A204.1 (cell line): ENCODE measurements at regions not wholly inside any gene's neighbourhood (a gene's known extent, or its start where the extent isn't known, plus 50 kb on each side); places are given as distances from the start of the nearest gene placed in this dataset.

Experiments used
- FAIRE-seq: peaks from 2 replicates; lab custom pipeline; 2012; peaks lifted over from hg19 to GRCh38; lab: Jason Lieb, UNC

DNA sequence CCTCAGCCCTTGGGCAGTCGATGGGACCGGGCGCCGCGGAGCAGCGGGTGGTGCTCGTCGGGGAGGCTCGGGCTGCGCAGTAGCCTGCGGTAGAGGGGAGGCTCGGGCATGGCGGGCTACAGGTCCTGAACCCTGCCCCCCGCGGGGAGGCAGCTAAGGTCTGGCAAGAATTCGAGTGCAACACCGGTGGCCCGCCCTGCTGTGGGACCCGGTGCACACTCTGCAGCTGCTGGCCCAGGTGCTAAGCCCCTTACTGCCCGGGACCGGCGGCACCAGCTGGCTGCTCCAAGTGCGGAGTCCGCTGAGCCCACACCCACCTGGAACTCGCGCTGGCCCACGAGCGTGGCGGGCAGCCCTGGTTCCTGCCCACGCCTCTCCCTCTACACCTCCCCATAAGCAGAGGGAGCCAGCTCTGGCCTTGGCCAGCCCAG is 377.7 kb upstream of the RBMS3 start:
- FAIRE-seq: no peak

DNA sequence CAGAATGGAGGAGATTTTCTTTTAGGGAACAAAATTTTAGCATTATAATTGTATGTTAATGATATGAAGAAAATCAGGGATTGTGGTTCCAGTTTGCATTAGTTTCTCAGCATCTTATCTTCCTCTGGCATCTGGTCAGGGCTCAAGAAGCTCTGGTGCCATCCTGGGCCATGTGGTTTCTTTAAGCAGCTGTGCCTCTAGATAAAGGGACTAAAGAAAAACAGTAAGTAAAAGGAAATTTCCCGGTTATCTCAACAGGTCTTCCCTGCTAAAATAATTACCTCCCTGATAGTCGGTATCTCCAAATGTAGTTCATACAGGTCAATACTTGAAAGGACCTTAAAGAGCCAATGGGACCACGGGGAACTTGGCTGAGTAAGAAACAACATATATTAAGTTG is 375.1 kb upstream of the RBMS3 start:
- FAIRE-seq: no peak

DNA sequence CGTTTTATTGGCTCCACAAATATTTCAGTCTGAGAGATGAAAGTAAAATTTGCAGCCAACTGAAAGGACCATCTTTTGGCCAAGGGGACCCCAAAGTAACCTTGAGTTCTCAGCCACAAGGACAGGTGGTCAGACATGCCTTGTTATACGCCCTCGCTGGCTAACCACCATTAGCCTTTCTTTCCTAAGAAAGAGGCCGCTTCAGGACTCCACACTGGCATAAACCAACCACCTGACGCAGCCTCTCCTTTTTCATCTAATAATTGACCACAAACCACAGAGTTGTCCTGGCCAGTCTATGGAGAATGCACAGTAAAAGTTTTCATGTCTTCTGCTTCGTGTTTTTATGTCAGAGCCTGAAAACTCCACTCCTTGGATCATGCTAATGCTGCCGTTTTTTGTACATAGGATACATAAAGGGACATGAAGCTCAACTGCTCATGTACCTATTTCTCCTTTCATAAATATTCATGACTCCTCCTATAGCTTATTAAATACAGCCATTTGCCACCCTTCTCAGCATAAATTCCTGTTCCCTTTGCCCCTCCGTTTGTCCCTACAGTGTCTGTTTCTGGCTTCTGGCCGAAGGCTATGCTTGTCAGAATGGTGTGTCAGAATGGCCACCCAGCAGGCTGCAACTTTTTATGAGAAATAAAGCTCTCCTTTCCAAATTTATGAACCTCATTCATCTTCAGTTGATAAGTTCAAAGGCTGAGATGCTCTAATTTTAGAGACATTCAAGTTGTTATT is 374.1 kb upstream of the RBMS3 start:
- no peak for FAIRE-seq

DNA sequence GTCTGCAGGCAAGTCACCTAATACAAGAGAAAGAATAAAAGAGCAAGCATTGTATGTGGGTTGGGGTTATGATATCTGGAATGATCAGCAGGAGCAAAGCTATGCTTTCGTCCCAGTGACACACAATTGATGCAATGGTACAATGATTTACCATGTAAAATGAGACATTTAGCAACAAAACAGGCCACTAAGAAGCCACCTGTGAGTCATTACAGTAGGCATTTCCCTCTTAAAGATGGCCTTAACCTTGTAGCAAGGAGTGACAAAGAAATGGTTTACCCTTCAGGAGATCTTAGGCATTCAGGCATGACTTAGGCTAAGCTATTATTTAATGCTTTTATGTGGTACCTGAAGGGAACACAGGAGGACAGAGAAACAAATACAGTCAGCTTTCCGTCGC is 373.3 kb upstream of the RBMS3 start:
- FAIRE-seq: no peak

DNA sequence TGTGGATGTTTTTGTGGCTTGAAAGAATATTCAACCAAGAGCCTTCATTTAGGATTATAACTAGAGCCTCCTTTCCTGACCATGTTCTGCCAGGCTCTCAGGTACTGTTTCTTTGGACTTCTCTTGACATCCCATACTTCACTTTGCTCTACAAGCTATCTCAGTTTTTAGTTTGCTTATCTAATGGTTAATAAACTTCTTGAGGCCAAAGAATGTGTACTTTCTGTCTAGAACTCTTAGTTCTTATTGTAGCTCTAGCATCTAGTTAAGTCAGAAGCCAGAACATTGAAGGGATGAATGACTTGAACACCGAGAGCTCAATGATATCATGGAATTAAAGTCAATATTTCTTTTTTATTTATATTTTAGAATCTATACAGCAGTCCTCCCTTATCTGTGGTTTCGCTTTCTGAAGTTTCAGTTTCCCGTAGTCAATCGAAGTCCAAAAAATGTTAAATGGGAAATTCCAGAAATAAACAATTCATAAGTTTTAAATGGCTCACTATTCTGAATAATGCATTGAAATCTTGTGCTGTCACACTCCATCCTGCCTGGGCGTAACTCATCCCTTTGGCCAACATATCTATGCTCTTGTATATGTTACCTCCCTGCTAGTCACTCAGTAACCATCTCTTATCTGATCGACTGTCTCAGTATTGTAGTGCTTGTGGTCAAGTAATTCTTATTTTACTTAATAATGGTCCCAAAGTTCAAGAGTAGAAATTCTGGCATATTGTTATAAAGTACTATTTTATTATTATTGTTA is 368.6 kb upstream of the RBMS3 start:
- FAIRE-seq: no peak

DNA sequence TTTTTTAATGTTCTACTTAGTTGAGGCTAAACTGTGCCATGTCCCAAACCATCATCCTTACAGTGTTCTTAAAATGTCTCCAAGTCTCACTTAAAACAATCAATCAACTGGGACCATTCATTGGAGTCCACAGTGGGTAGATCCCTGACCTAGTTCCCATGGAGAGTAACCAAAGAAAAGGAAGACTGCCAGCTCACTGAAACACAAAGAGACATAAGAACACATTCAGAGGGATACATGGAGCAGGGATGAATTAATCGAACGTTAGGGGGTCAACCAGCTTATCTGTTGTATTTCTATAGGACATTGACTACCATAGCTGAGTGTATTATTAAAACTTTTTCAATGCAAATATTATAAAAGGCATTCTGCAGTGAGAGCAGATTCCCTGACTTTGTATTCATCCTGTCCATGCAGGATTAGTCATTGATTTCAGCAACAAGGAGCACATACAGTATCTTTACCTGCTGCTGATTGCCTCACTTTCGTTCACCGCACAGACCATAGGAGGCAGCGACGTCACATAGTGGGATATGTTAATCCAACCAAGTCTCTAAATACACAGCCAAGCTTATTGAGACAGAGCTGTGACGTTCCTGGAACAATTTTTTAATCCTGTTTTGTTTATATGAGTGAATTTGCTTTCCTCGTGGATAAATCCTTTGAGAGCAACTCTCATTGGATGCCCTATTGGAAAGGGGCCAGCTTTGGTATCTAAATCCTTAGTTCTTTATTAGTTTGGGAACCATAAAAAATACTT is 364.9 kb upstream of the RBMS3 start:
- FAIRE-seq: no peak

DNA sequence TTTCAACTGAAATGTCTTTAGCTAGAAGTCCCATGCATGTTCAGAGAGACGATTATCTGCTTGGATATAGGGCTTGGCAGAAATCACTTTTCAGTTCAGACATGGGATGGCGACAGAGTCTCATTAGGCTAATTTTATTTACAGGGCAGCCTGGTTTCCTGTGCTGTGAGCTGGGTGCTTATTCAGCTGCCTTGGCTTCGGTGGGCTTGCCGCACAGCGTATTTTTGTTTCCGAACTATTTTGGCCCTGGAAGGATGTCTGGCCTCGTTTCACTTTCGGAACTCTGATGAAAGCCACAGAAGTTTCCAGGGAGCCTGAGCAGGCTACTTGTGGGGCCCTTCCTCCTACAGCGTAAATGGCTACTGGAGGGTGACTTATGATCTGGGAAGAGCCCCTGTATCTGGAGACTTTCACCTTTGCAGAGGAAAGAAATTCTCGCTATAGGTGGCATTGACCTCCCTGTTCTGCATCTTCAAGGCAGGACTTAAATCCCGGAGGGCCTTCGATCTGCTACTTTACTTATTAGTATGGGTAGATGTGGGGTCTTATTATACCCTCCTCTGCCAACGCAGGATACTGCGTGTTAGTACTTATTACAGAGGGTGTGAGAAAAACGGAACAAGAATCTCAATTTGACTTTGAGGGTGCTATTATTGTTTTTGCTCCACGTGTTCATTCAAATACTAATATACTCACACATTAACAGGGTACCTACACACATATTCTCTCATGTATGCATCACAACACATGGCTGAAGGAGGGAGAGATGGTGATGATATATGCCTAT is 364.0 kb upstream of the RBMS3 start:
- FAIRE-seq: no peak

DNA sequence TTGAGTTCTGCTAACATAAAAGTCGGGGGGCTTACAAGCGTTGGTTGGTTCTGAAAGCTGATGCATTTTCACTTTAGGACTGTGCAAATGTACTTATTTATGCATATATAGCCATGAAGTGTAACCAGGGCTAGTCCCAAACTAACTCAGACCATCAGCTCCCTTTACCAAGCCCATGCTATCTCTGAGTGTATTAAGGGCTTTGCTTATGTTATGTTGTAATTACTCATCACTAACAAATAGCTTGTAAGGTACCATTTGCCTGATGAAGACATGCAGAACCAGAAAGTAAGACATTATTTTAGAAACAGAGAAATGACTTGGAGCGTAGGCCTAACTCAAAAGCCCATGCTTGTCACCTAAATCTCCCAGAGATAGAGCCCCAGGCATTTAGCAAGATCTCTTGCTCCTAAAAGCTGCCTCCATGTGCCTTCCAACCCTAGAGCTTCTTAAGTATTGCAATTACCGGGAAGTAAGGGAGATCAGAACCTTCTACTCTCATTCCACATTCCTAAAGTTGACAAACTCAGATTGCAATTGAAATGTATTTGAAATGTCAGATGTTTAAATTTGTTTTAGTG is 362.9 kb upstream of the RBMS3 start:
- FAIRE-seq: no peak

DNA sequence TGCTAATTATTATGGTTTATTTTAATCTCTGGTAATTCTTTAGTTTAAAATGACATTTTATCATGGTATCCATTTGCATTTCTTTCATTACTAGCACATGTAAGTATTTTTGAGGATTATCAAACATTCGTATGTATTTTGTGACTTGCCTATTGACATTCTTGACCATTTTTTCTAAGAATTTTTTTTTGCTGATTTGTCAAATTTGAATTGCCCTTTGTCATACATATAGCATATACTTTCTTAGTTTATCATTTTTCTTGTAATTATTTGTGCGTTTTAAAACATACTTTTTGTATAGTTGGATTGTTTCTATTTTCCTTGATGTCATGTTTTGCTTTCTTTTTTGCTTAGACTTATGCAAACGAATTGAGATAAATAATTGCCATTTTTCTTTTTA is 358.5 kb upstream of the RBMS3 start:
- no peak for FAIRE-seq

DNA sequence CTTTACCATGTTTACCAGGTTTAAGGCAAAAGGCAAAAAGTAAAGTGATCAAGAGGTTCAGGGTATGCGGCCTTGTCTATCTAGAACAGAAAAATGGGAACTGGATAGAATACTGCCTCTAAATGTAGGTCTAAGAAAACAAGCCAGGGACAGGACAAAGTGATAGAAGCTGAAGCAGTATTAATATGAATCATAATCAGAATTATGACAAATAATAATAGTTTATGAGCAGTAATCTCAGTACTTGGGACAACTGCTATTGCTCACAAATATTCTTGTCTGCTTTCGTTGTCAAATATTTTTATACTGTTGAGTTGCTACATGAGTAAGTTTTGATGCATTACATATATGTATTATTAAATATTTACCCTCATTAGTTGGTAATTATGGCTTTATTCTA is 356.9 kb upstream of the RBMS3 start:
- no peak for FAIRE-seq

DNA sequence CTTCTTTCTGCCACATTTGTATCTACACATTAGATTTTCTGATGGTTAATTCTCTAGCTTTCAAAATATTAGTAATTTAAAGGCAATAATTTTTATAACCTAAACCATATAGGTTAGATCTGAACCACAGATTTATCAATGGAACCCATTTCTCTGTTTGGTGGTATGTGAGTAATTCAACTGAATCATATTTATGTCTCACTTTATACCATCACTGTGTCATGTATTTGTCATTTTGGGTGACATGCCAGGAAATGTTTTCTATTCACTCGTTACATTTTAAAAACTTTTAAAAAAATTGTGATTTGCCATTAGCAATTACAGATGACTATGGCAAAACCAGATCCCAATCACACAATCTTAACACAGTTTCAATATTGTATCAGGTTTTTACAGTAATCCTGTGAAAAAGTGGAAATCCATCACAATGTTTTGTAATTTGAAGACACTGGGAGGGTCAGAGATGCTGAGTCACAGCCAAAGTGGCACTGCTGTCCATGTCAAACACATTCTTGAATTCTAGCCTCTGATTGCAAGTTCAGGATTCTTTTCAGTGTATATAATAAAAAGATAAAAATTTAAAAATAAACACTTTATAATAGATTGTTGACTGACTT is 356.0 kb upstream of the RBMS3 start:
- no peak for FAIRE-seq

DNA sequence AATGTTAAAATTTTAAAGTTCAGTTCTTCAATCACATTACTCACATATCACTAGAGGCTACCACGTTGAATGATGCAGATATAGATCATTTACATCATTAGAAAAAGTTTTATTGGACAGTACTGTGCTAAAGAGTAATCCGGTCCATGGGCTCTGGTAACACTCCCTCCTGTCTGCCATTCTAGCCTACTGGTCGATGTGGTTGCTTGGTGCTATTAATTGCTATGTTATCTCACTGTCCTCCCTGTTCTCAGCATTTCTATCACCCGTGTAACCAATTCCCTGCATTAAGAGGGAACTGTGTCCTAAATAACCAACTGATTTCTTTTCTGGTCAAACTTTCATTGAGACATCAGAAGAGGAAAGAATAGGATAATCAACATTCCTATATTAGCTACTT is 347.5 kb upstream of the RBMS3 start:
- FAIRE-seq: no peak

DNA sequence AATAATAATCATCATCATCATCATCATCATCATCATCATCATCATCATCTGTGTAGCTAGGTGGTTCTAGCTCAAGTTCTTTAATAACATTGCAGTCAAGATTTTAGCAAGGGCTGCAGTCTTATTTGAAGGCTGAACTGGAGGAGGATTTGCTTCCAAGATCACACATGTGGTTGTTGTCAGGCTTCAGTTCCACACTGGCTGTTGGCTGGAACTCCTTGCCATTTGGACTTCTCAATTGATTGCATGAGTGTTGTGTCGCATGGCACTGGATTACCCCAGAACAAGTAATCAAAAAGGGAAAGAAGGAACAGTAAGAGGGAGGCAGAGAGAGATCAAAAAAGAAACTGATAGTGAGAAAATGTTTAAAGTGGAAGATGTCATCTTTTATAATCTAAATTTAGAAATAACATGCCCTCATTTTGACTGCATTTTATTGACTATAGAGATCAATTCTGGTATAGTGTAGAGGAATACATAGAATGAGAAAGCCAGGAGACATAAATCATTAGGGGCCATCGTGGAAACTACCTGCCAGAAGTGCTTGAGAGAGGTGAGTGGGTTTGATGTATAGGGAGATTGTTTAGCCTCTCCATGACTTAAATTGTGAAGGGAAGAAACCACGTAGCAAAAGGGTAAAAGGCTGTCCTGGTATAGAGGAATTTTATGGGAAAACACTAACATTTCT is 346.6 kb upstream of the RBMS3 start:
- FAIRE-seq: no peak

DNA sequence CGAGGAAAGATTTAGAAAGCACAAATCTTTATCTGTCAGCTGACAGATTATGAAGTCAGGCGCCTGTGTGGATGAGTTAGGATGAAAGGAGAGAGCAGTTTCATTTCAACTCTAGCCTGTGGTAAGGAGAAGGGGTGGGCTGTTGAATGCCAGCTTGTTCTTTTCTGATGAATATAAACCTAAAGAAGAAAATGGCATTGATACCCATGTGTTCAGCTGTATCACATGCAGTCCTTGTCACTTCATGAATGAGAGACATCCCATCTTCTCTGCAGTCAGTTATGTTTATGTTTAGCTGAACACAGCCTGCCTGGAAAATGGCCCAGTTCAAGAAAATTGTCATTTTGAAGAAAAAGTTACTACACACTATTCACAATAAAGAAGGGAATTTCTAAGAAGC is 345.7 kb upstream of the RBMS3 start:
- no peak for FAIRE-seq

DNA sequence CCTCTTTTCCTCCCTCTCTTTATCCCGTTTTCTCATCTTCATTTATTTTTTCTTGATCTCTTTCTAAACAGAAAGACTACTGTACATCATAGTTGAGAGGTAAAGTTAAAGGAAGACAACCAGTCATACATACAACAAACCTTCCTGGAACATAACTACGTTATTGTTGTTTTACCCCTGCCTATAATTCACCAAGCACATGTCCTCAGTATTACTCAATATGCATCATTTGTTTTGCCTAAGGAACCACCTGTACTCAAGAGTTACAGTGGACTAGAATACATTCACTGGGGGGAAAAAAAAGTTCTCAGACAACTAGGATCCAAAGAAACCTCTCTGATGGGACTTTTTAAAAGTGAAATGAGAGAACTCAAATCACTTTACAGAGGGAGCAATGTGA is 344.7 kb upstream of the RBMS3 start:
- FAIRE-seq: no peak

DNA sequence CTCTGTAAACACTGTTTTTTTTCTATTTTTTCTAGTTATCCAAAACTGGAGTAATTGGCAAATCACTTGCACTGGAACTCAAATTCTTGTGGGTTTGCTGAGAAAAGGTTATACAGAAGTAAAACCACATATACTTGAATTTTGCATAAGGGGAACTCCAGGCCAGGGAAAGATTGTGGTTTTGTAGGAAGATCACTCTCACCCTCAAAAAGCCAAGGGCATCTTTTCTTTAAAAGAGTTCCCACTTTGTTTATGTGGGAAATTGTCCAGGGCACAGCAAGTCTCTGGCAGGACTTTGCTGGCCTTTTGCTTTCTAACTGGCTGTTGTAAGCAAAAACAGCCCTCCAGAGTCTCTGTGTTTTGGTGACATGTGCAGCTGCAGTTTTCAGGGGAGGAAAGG is 340.3 kb upstream of the RBMS3 start:
- FAIRE-seq: no peak

DNA sequence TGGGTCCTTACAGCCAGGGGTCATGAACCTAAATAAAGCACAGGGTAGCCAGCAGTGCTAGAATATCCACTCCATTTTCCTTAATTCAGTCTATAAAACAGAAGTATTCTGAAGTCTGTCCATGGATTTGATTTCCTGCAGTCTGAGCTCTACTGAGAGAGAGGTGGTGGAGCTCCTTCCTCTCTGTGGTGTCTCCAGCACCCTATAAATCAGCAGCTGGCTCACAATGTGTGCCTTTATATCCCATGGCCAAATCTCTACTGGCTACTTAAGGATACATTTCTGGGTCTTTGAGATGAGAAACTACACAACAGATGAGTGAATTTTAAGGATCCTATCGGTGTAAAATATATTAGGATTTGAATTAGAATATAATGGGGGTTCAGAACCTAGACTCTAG is 339.9 kb upstream of the RBMS3 start:
- FAIRE-seq: no peak

DNA sequence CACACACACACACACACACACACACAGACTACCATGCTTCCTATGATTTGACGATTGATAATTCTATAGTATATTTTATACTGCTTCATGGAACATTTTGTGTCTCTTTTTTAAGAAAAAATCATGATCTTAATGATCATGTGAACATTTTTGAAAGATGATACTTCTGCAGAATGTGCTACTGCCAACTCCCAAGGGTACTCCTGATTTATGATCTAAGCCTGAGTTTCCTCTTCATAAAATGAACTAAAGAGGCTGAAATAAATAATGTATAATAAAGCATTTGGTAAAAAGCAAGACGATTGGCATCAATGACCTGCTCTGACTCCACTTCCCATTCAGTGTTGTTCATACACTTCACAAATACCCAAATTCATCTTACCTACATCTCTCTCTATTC is 333.8 kb upstream of the RBMS3 start:
- FAIRE-seq: no peak

DNA sequence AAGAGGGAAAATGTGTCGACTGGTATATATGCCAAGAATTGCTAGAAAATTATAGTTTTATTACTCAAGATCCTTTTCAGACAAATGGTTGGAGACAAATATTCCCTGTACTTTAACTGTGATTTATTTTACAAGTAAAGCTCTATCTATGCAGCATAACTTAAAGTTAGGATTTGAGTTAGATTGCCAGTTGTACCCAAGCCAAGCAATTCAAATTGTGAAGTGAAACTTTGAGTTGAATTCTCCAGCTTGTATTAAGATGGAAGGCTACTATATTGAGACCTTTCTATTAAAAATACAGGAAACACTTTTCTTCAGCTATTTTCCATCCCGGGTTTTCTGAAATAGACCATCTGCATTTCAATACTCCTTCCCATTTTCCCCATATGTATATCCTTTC is 333.1 kb upstream of the RBMS3 start:
- FAIRE-seq: no peak

DNA sequence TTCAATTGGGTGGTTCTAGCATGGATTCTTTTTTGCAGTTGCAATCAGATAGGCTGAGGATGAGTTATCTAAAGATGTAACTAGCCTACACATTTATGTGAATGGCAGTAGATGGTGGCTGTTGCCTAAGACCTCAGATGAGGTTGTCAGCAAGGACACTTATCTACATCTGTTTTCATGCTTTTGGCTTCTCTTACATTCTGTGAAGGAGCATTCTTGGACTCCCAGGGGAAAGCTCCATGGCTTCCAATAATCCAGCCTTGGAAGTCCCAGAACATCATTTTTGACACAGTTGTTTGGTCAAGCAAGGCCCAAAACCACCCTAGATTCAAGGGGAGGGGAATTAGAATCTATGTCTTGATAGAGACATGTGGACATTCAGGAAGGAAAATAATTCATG is 332.2 kb upstream of the RBMS3 start:
- no peak for FAIRE-seq

DNA sequence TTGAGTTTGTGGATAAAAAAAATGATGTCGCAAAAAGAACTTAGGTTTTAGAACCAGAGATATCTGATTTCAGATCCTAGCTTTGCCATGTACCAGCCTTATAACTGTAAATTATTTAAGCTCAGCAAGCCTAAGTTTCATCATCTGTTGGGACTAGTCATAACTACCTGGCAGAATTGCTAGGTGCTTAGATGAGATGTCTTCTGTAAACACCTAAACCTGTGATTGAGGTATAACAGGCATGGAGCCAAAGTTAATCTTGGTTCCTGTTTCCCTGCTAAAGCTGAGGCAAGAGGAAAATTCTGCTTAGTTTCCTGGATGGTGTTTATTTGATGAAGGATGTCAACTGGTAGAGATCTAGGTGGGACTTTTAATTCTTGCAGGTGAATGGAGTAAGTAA is 331.3 kb upstream of the RBMS3 start:
- FAIRE-seq: no peak
